Activated CD8-positive, alpha-beta T cell treated with anti-CD3 and anti-CD28 coated beads for 36 hours (primary cell): ENCODE measurements at regions not wholly inside any gene's neighbourhood (a gene's known extent, or its start where the extent isn't known, plus 50 kb on each side); places are given as distances from the start of the nearest gene placed in this dataset.

ENCODE experiments used
- ATAC-seq: fragments of 200-7000 bp; cut with Tn5 transposase; one replicate; pipeline ENCODE4 v1.10.0; 2021; ENCODE audit warnings: mild to moderate bottlenecking, moderate library complexity
- CTCF ChIA-PET: fragments of 350-600 bp; sonication (Branson Sonifier 250); formaldehyde crosslinking; loops from one replicate; lab custom pipeline; 2021; ENCODE audit warnings: antibody characterized with exemption; lab: Charles Lee
- POLR2A ChIA-PET: fragments of 350-600 bp; sonication (Branson Sonifier 250); formaldehyde crosslinking; loops from one replicate; lab custom pipeline; 2021; ENCODE audit warnings: antibody characterized with exemption; lab: Charles Lee
- DNase-seq: peaks from one replicate; pipeline ENCODE4 v3.0.0-alpha.2; 2020
- H3K27ac Mint-ChIP-seq: one replicate; pipeline ENCODE4 v1.8.0; 2021; ENCODE audit warnings: mild to moderate bottlenecking, mixed read lengths
- H3K27me3 Mint-ChIP-seq: one replicate; pipeline ENCODE4 v1.8.0; 2021; ENCODE audit warnings: mixed read lengths
- H3K36me3 Mint-ChIP-seq: one replicate; pipeline ENCODE4 v1.8.0; 2021; ENCODE audit warnings: low read depth, mixed read lengths
- H3K4me1 Mint-ChIP-seq: one replicate; pipeline ENCODE4 v1.8.0; 2021; ENCODE audit warnings: low read depth, mixed read lengths
- H3K4me3 Mint-ChIP-seq: one replicate; pipeline ENCODE4 v1.8.0; 2021; ENCODE audit warnings: mild to moderate bottlenecking, moderate library complexity, mixed read lengths
- H3K9me3 Mint-ChIP-seq: one replicate; pipeline ENCODE4 v1.8.0; 2021; ENCODE audit warnings: mixed read lengths
- intact Hi-C: fragments of 100-400 bp; cut with micrococcal nuclease; formaldehyde crosslinking; loops from one replicate; pipeline ENCODE4 v1.10.0; 2022
- TF ChIP-seq, protein P1 (sequence below): fragments of 200-600 bp; IDR thresholded peaks from one replicate; pipeline ENCODE4 v1.8.0; 2022; ENCODE audit warnings: antibody characterized with exemption, mild to moderate bottlenecking

DNA sequence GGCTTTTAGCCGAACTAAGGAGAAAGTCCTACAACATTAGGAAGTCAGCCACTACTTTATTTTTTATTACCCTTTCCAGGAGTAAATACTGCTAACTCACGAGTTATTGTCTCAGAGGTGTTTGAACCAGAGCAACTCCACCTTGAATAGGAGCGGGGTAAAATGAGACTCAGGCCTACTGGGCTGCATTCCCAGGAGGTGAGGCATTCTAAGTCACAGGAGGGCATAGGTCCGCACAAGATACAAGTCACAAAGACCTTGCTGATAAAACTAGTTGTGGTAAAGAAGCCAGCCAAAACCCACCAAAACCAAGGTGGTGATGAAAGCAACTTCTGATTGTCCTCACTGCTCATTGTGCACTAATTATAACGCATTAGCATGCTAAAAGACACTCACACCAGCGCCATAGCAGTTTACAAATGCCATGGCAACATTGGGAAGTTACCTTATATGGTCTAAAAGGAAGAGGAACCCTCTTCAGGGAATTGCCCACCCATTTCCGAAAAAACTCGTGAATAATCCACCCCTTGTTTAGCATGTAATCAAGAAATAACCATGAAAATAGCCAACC, 555.9 kb downstream of the IGSF11 start:
- DNase-seq (no peak), ATAC-seq (no peak)
- CTCF ChIA-PET: no interaction called here
- intact Hi-C loops: no loop called here
- Mint-ChIP-seq H3K9me3 (no peaks in the 10 kb centered on the region), H3K36me3 (no peaks in the 10 kb centered on the region), H3K27me3 (no peaks in the 10 kb centered on the region), H3K4me3 (no peak overlapping the region), H3K27ac (no peak overlapping the region), H3K4me1 (no peaks in the 10 kb centered on the region)
- POLR2A ChIA-PET: no interaction called here
- TF ChIP-seq, protein P1, sequence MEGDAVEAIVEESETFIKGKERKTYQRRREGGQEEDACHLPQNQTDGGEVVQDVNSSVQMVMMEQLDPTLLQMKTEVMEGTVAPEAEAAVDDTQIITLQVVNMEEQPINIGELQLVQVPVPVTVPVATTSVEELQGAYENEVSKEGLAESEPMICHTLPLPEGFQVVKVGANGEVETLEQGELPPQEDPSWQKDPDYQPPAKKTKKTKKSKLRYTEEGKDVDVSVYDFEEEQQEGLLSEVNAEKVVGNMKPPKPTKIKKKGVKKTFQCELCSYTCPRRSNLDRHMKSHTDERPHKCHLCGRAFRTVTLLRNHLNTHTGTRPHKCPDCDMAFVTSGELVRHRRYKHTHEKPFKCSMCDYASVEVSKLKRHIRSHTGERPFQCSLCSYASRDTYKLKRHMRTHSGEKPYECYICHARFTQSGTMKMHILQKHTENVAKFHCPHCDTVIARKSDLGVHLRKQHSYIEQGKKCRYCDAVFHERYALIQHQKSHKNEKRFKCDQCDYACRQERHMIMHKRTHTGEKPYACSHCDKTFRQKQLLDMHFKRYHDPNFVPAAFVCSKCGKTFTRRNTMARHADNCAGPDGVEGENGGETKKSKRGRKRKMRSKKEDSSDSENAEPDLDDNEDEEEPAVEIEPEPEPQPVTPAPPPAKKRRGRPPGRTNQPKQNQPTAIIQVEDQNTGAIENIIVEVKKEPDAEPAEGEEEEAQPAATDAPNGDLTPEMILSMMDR: no peak

DNA sequence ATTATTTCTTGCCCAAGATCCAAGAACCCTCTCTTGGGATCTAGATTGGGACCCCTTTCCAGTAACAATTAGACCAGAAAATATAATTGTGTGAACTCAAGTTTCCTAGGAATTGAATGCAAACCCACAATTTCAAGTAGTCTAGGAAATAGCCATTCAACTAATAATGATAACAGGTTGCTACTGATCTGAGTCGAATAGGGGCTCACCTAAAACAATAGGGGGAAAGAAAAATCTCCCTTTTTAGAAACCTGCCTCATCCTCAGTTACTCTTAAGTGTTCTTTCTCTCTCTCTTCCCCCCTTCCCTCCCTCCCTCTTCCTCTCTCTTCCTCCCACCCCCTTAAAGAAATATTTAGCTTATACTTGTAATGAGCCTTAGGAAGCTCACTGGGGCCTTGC, 555.3 kb downstream of the IGSF11 start:
- H3K4me1 Mint-ChIP-seq: no peaks in the 10 kb centered on the region
- ATAC-seq: no peak
- POLR2A ChIA-PET: no interaction called here

DNA sequence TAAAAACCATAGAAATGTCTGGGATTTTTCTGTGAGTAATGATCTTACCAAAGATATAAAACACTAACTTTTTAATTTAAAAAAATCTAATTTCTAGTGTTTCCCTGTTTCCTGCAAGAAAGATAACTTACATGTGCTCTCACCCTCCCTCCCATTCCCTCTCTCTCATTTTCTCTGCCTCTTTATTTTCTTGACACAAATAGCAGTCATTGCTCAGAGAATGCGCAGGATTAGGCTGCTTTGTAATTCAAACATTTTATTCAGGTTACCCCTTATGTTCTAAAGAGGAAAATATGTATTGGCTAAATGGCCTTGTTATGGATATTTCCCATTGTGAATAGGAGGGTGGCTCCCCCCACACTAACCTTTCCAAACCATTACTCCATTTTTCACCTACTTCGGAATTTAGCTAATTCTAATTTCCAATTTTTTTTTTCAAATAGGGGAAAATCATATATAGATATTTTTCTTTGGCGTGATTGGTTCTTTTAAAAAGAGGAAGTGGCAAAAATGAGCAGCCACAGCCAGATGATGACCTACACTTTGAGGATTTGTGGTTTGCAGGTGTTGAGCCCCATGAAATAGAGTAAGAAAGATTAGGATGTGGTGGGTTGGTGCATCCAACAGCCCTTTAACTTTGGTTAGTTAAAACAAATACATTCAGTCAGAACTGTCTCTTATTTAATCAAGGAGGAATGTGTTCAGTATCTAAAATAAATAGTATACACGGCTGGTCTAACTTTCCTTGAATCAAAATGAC, 554.4 kb downstream of the IGSF11 start:
- ATAC-seq: no peak
- Mint-ChIP-seq H3K27me3 (no peaks in the 10 kb centered on the region), H3K36me3 (no peaks in the 10 kb centered on the region), H3K4me3 (no peak overlapping the region), H3K9me3 (no peaks in the 10 kb centered on the region), H3K27ac (no peak overlapping the region), H3K4me1 (no peaks in the 10 kb centered on the region)
- ChIA-PET CTCF (no interaction called here), POLR2A (no interaction called here)
- intact Hi-C loops: no loop called here
- TF ChIP-seq, protein P1: no peak
- no peak for DNase-seq

More for the DNA sequence above, 555.3 kb downstream of the IGSF11 start:
- Mint-ChIP-seq H3K27me3 (no peaks in the 10 kb centered on the region), H3K27ac (no peak overlapping the region), H3K4me3 (no peak overlapping the region), H3K9me3 (no peaks in the 10 kb centered on the region), H3K36me3 (no peaks in the 10 kb centered on the region)
- intact Hi-C loops: no loop called here
- TF ChIP-seq, protein P1: no peak
- CTCF ChIA-PET: no interaction called here
- no peak for DNase-seq

DNA sequence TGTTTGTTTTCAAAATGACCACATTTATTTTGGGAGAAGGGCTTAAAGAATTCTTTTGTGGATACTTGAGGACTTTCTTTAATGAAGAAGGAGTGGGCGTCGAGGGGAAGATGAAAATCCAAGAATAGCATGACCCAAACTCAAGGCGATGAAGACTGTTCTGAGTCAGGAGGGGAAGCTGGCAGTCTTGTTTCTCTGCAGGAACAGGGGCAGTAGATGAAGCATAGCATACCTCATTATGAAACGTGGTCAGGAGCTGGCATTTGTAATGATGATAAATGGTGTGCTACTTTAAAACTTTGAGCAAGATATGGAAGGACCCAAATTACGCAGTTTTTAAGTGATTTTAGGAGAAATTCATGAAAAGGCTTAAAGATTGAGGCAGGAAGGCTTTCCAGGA, 549.0 kb downstream of the IGSF11 start:
- TF ChIP-seq, protein P1: no peak
- Mint-ChIP-seq H3K4me1 (no peaks in the 10 kb centered on the region), H3K27ac (no peak overlapping the region), H3K4me3 (no peak overlapping the region), H3K9me3 (no peaks in the 10 kb centered on the region), H3K36me3 (no peaks in the 10 kb centered on the region), H3K27me3 (no peaks in the 10 kb centered on the region)
- intact Hi-C loops: no loop called here
- ChIA-PET CTCF (no interaction called here), POLR2A (no interaction called here)
- ATAC-seq (no peak), DNase-seq (no peak)

DNA sequence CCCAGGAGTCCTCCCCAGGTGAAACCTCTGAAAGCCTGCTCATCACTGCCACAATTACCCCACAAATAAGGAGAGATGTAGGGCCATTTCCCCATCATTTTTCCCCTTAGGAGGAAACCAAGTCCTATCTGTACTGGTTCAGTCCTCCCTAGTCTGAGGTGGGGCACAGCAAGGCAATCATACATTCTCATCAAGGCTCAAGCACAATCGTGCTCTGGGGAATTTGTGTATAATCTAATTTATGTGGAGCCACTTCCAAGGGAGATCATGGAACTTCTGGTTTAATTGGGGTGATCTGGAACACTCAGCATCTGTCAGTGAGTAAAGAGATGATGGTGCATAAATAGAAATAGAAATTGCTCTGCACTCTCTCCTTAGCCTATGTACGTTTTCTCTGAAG, 546.9 kb downstream of the IGSF11 start:
- ATAC-seq: no peak
- no peaks in the 10 kb centered on the region for H3K4me1 Mint-ChIP-seq
- H3K9me3 Mint-ChIP-seq: no peaks in the 10 kb centered on the region
- ChIA-PET CTCF (no interaction called here), POLR2A (no interaction called here)
- H3K4me3 Mint-ChIP-seq: no peak overlapping the region
- H3K36me3 Mint-ChIP-seq: no peaks in the 10 kb centered on the region
- intact Hi-C loops: no loop called here
- DNase-seq: no peak
- H3K27me3 Mint-ChIP-seq: no peaks in the 10 kb centered on the region
- TF ChIP-seq, protein P1: no peak
- no peak overlapping the region for H3K27ac Mint-ChIP-seq
